BJ (cell line): ENCODE measurements at regions not wholly inside any gene's neighbourhood (a gene's known extent, or its start where the extent isn't known, plus 50 kb on each side); places are given as distances from the start of the nearest gene placed in this dataset.

Experiments
- CTCF ChIA-PET: fragments of 350-600 bp; formaldehyde crosslinking; extraction: SDS; loops from one replicate; lab custom pipeline; 2021; ENCODE audit warnings: antibody characterized with exemption, inconsistent platforms; lab: Yijun Ruan, JAX
- POLR2A ChIA-PET: fragments of 300-600 bp; sonication (Branson Sonifier 250); formaldehyde crosslinking; extraction: SDS; loops from one replicate; lab custom pipeline; 2021; ENCODE audit warnings: antibody characterized with exemption; lab: Charles Lee
- DNase-seq: peaks from one replicate; pipeline ENCODE4 v3.0.0-alpha.2; 2011; ENCODE audit warnings: low read depth
- H3K27me3 ChIP-seq: 2 replicates; pipeline ENCODE4 v1.6.0; 2011; ENCODE audit warnings: low read length; ENCODE audit not compliant: control insufficient read depth, insufficient read depth
- H3K36me3 ChIP-seq: 2 replicates; pipeline ENCODE4 v1.5.1; 2011; ENCODE audit warnings: low read length; ENCODE audit not compliant: control insufficient read depth, insufficient read depth
- H3K4me3 ChIP-seq: 2 replicates; pipeline ENCODE4 v1.5.1; 2011; ENCODE audit warnings: low read depth, mild to moderate bottlenecking, control low read depth, low read length
- CTCF ChIP-seq: IDR thresholded peaks from 2 replicates; pipeline ENCODE4 v1.5.1; 2011; ENCODE audit warnings: low read depth, mild to moderate bottlenecking, control low read depth, inconsistent platforms, low read length, moderate library complexity; ENCODE audit not compliant: insufficient read depth

- TF ChIP-seq CTCF: no peak
- H3K4me3 ChIP-seq: no peak overlapping the region
- DNase-seq: no peak
- ChIA-PET POLR2A (no interaction called here), CTCF (interaction anchor here (1.1 kb wide), 1 partner anchor 22 kb away, joined by 3 read pairs; no protein-coding TSS in a partner anchor)
- no peaks in the 10 kb centered on the region for H3K27me3 ChIP-seq
- no peaks in the 10 kb centered on the region for H3K36me3 ChIP-seq
These were observed 599.5 kb upstream of the NRSN1 start for GRCh38 chr6:23526526-23526925.

- CTCF ChIA-PET: no interaction called here
- no peak for TF ChIP-seq CTCF
- H3K4me3 ChIP-seq: no peak overlapping the region
- H3K27me3 ChIP-seq: no peaks in the 10 kb centered on the region
- no peaks in the 10 kb centered on the region for H3K36me3 ChIP-seq
- no peak for DNase-seq
- POLR2A ChIA-PET: no interaction called here
These were observed 596.1 kb upstream of the NRSN1 start for GRCh38 chr6:23529902-23530301.

GRCh38 chr6:23531666-23532065 is 594.3 kb upstream of the NRSN1 start:
- CTCF ChIA-PET: no interaction called here
- no peak for DNase-seq

GRCh38 chr6:23532227-23532626 is 593.8 kb upstream of the NRSN1 start:
- CTCF ChIA-PET: no interaction called here
- no peak for DNase-seq
- TF ChIP-seq CTCF: no peak
- Histone ChIP-seq H3K36me3 (no peaks in the 10 kb centered on the region), H3K4me3 (no peak overlapping the region), H3K27me3 (no peaks in the 10 kb centered on the region)
- POLR2A ChIA-PET: no interaction called here

More at GRCh38 chr6:23531666-23532065, 594.3 kb upstream of the NRSN1 start:
- no peak for TF ChIP-seq CTCF
- no peaks in the 10 kb centered on the region for H3K27me3 ChIP-seq
- no peak overlapping the region for H3K4me3 ChIP-seq
- no peaks in the 10 kb centered on the region for H3K36me3 ChIP-seq
- POLR2A ChIA-PET: no interaction called here

GRCh38 chr6:23533311-23533710 is 592.7 kb upstream of the NRSN1 start:
- TF ChIP-seq CTCF: no peak
- ChIA-PET POLR2A (no interaction called here), CTCF (interaction anchor here (0.9 kb wide), 1 partner anchor 32 kb away, joined by 3 read pairs; no protein-coding TSS in a partner anchor)
- H3K4me3 ChIP-seq: no peak overlapping the region
- no peaks in the 10 kb centered on the region for H3K27me3 ChIP-seq
- no peaks in the 10 kb centered on the region for H3K36me3 ChIP-seq
- DNase-seq: no peak
